ENCODE measurements at regions not wholly inside any gene's neighbourhood (a gene's known extent, or its start where the extent isn't known, plus 50 kb on each side); places are given as distances from the start of the nearest gene placed in this dataset.

- TF ChIP-seq, protein P1, sequence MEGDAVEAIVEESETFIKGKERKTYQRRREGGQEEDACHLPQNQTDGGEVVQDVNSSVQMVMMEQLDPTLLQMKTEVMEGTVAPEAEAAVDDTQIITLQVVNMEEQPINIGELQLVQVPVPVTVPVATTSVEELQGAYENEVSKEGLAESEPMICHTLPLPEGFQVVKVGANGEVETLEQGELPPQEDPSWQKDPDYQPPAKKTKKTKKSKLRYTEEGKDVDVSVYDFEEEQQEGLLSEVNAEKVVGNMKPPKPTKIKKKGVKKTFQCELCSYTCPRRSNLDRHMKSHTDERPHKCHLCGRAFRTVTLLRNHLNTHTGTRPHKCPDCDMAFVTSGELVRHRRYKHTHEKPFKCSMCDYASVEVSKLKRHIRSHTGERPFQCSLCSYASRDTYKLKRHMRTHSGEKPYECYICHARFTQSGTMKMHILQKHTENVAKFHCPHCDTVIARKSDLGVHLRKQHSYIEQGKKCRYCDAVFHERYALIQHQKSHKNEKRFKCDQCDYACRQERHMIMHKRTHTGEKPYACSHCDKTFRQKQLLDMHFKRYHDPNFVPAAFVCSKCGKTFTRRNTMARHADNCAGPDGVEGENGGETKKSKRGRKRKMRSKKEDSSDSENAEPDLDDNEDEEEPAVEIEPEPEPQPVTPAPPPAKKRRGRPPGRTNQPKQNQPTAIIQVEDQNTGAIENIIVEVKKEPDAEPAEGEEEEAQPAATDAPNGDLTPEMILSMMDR (IDR thresholded peaks at IDR 0.05), result no peak
- no peak for TF ChIP-seq POLR2A (IDR thresholded peaks at IDR 0.05)
Observed at GRCh38 chr16:73326770-73327470, 279.0 kb upstream of the ZFHX3 start.

All from suprapubic skin (tissue), 3 donors.